Activated T-cell treated with anti-CD3 and anti-CD28 coated beads, Interleukin-2, amount 50 U/mL, for 48 hours (primary cell): ENCODE measurements at regions not wholly inside any gene's neighbourhood (a gene's known extent, or its start where the extent isn't known, plus 50 kb on each side); places are given as distances from the start of the nearest gene placed in this dataset.
"Not testable (repeated sequence)": the region's sequence is repeated elsewhere in the genome, so short reads cannot be mapped to it uniquely, and the experiment has no call there.

Experiments used
- DNase-seq, 2 experiments: peaks; one replicate each; pipeline ENCODE4 v3.0.0-alpha.2; 2020

GRCh38 chr9:108762348-108763055, 93.3 kb downstream of the ACTL7B start:
- DNase-seq: no peak

- peak; percentile 45 to 48 for DNase-seq
These were observed 94.0 kb downstream of the ACTL7B start for GRCh38 chr9:108761655-108762347.

- no peak for DNase-seq
These were observed 94.9 kb downstream of the ACTL7B start for GRCh38 chr9:108760841-108761240.

- no peak for DNase-seq
These were observed 96.0 kb downstream of the ACTL7B start for GRCh38 chr9:108759835-108760234.

- DNase-seq: no peak
These were observed 96.4 kb downstream of the ACTL7B start for GRCh38 chr9:108759399-108759798.

- no peak for DNase-seq
These were observed 98.9 kb downstream of the ACTL7B start for GRCh38 chr9:108756746-108757490.

- no peak for DNase-seq
These were observed 99.8 kb downstream of the ACTL7B start for GRCh38 chr9:108755979-108756378.

- DNase-seq: no peak
These were observed 104.4 kb downstream of the ACTL7B start for GRCh38 chr9:108751369-108751768.

GRCh38 chr9:108750661-108751215, 105.0 kb downstream of the ACTL7B start:
- no peak for DNase-seq

GRCh38 chr9:108748776-108749175, 107.0 kb downstream of the ACTL7B start:
- DNase-seq: no peak

- DNase-seq: no peak
These were observed 108.9 kb downstream of the ACTL7B start for GRCh38 chr9:108746864-108747263.

GRCh38 chr9:108746001-108746400, 109.8 kb downstream of the ACTL7B start:
- DNase-seq: no peak

GRCh38 chr9:108744641-108745040, 111.1 kb downstream of the ACTL7B start:
- DNase-seq: no peak

- no peak for DNase-seq
These were observed 111.8 kb downstream of the ACTL7B start for GRCh38 chr9:108743901-108744371.

- DNase-seq: no peak
These were observed 112.4 kb downstream of the ACTL7B start for GRCh38 chr9:108743416-108743815.

GRCh38 chr9:108742191-108742590, 113.6 kb downstream of the ACTL7B start:
- DNase-seq: no peak

- not testable (repeated sequence) for DNase-seq
These were observed 124.5 kb downstream of the ACTL7B start for GRCh38 chr9:108731292-108731691.

- no peak for DNase-seq
These were observed 128.1 kb downstream of the ACTL7B start for GRCh38 chr9:108727580-108728111.

GRCh38 chr9:108724652-108725051, 131.1 kb downstream of the ACTL7B start:
- no peak for DNase-seq

GRCh38 chr9:108724122-108724521, 131.7 kb downstream of the ACTL7B start:
- DNase-seq: no peak

GRCh38 chr9:108722396-108722795, 133.4 kb downstream of the ACTL7B start:
- DNase-seq: no peak

- DNase-seq: no peak
These were observed 135.6 kb downstream of the ACTL7B start for GRCh38 chr9:108720191-108720642.

GRCh38 chr9:108710424-108710823, 145.4 kb downstream of the ACTL7B start:
- DNase-seq: no peak
